Forelimb muscle (tissue), 1 donor: ENCODE measurements at regions not wholly inside any gene's neighbourhood (a gene's known extent, or its start where the extent isn't known, plus 50 kb on each side); places are given as distances from the start of the nearest gene placed in this dataset.

Experiments
- DNase-seq: peaks from one replicate; pipeline ENCODE4 v3.0.0-alpha.2; 2013; ENCODE audit warnings: low read depth

DNA sequence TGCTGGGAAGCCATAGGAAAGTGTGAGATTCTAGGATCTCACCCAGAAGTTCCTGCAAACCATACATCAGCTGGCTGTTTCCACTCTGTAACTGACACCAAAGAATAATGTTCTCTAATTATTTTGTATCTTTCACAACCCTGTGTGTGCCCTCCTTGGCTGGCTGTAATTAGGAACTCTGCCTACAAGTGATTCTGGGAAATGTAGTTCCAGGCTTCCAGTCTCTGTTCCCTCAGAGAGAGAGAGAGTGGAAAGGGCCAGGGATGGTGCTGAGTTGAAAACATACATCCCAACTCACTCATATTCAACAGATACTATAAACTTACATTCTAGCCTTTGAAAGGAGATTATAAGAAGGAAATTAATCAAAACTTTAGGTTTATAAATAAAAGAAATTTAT, 57.5 kb upstream of the C1QTNF7 start:
- DNase-seq, result no peak

DNA sequence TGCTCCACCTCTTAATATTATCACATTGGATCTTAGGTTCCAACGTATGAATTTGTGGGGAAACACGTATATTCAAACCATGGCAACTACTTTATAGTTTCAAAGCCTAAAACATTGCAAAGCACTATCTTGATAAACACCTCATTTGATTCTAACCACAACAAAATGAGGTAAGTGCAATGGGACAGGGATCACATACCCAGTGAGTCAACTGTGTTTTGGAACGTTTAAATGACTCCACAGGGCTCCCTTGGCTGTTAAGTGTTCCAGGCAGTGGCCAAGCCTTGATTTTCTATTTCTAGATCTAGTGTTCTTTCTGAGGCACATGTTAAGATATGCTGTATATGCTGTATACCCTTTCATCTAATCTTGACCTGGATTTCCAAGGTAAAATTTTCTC, 54.5 kb upstream of the C1QTNF7 start:
- no peak for DNase-seq

DNA sequence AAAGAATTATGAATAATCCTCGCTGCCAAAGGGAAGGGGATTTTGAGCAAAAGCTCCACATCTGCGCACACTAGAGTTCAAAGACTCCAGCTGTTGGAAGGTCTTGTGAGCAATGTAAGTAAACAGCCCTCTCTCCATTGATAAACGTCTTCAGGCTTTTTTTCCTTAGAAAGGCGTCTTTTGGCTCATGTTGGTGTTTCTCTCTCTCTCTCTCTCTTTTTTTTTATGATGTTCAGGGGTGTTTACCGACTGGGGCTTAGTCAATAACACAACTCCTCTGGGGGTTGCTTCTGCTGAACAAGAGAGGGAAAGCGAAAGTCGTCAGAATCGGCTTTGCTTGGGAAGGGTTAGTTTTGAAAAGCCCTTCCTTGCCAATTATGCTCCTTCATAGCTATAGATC, 53.2 kb upstream of the C1QTNF7 start:
- DNase-seq, result no peak

DNA sequence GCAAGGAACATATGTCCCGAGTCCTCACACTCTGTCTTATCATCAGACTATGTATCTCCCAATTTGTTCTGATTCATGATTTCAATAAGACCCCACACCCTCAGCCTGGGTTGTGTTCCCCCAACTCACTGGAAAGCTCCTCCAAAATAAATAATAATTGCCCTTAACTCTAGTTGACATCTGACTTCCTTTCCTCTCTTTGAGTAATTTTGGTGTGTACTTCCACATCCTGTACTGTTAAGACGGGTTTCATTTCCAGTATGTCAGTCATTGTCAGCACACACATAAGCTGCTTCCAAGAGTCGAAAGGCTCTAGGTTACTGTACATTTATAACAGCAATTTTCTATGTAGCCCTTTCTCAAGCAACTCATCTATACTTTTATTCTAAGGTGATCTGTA, 52.2 kb upstream of the C1QTNF7 start:
- no peak for DNase-seq

DNA sequence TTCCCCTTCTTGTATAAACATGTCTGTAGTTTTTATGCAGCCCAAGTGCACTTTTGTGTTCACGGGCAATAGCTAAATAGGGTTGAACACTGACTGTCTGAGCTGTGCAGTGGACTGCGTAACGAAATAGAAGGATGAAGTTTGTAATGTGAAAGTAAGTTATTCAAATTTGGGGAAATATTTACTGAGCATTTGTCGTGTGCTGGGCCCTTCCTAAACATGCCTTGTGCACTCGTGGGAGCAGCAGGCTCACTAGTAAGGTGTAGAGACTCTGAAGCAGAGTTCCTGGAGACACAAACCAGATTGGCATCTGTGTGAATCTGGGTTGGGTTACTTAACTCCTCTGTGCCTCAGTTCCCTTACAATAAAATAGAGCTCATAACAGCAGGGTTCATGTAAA, 51.7 kb upstream of the C1QTNF7 start:
- DNase-seq, result no peak

DNA sequence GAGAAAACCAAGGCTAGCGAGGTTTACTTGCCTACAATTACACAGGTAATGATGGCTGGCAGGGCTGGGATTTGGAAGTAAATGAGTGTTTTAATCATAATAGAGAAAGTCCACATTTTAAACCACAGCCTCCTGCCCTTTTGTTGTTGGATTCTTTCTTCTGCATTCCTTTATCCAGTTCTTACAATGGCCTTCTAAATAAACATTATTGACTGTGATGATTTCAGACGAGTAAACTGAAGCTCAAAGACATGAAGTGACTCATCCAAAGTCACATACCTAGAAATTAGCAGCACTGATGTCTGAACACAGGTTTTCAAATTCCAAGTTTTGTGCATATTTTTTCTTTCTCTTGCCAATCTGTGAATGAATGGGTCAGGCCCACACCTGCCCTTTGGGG, 51.2 kb upstream of the C1QTNF7 start:
- no peak for DNase-seq
